Liver (tissue), 8 donors: ENCODE measurements at regions not wholly inside any gene's neighbourhood (a gene's known extent, or its start where the extent isn't known, plus 50 kb on each side); places are given as distances from the start of the nearest gene placed in this dataset.

Source experiments
- DNase-seq: peaks from one replicate; pipeline ENCODE4 v3.0.0-alpha.2; 2017; ENCODE audit warnings: low spot score
- H3K27ac ChIP-seq, 2 donors: one replicate each; pipeline ENCODE4 v1.7.0; 2013; ENCODE audit warnings: inconsistent platforms in 2 of 2, low read length in 2 of 2, control low read depth in 1 of 2, low read depth in 1 of 2, mild to moderate bottlenecking in 1 of 2
- H3K27me3 ChIP-seq, 4 donors: one replicate each; pipeline versions ENCODE4 v1.6.1 to v1.7.0; 2013; ENCODE audit warnings: low read length in 3 of 4, inconsistent platforms in 1 of 4, mild to moderate bottlenecking in 1 of 4, moderate library complexity in 1 of 4; ENCODE audit not compliant: control insufficient read depth in 4 of 4, insufficient read depth in 4 of 4
- H3K36me3 ChIP-seq, 4 donors: one replicate each; pipeline versions ENCODE4 v1.6.1 to v1.7.0; 2013; ENCODE audit warnings: low read length in 3 of 4, mild to moderate bottlenecking in 3 of 4, low read depth in 1 of 4, moderate library complexity in 1 of 4; ENCODE audit not compliant: control insufficient read depth in 4 of 4, insufficient read depth in 3 of 4
- H3K4me1 ChIP-seq, 4 donors: one replicate each; pipeline versions ENCODE4 v1.6.1 to v1.7.0; 2013; ENCODE audit warnings: low read length in 3 of 4, mild to moderate bottlenecking in 3 of 4, moderate library complexity in 1 of 4; ENCODE audit not compliant: control insufficient read depth in 4 of 4, insufficient read depth in 4 of 4
- H3K4me3 ChIP-seq, 3 donors: one replicate each; pipeline versions ENCODE4 v1.6.1 to v1.7.0; 2013; ENCODE audit warnings: low read length in 3 of 3, control low read depth in 1 of 3, low read depth in 1 of 3, mild to moderate bottlenecking in 1 of 3
- H3K9ac ChIP-seq, 2 donors: one replicate each; pipeline ENCODE4 v1.7.0; 2013; ENCODE audit warnings: low read length in 2 of 2, mild to moderate bottlenecking in 2 of 2, moderate library complexity in 2 of 2, control low read depth in 1 of 2, low read depth in 1 of 2
- H3K9me3 ChIP-seq, 4 donors: one replicate each; pipeline versions ENCODE4 v1.6.1 to v1.7.0; 2013; ENCODE audit warnings: low read length in 3 of 4; ENCODE audit not compliant: control insufficient read depth in 4 of 4
- FOXA2 ChIP-seq: IDR thresholded peaks from 2 replicates; pipeline ENCODE4 v1.6.1; 2016; ENCODE audit warnings: antibody characterized with exemption
- GABPA ChIP-seq, 2 donors: IDR thresholded peaks in 1 of 2; conservative IDR thresholded peaks in 1 of 2; 2 replicates each; pipeline ENCODE4 v1.6.1; 2016; ENCODE audit warnings: antibody characterized with exemption in 2 of 2, mild to moderate bottlenecking in 1 of 2, moderate library complexity in 1 of 2
- HNF4A ChIP-seq, 2 donors: conservative IDR thresholded peaks; 2 replicates each; pipeline ENCODE4 v1.6.1; 2016; ENCODE audit warnings: antibody characterized with exemption in 2 of 2, mild to moderate bottlenecking in 2 of 2
- MAX ChIP-seq: IDR thresholded peaks from 2 replicates; pipeline ENCODE4 v1.6.1; 2016; ENCODE audit warnings: antibody characterized with exemption
- NR2F2 ChIP-seq: IDR thresholded peaks from 2 replicates; pipeline ENCODE4 v1.6.1; 2016; ENCODE audit warnings: antibody characterized with exemption
- RAD21 ChIP-seq, 2 donors: IDR thresholded peaks; 2 replicates each; pipeline ENCODE4 v1.6.1; 2016; ENCODE audit warnings: antibody characterized with exemption in 2 of 2, mild to moderate bottlenecking in 2 of 2
- RXRA ChIP-seq, 2 donors: IDR thresholded peaks; 2 replicates each; pipeline ENCODE4 v1.6.1; 2017 to 2018; ENCODE audit warnings: antibody characterized with exemption in 2 of 2, mild to moderate bottlenecking in 1 of 2
- SP1 ChIP-seq: IDR thresholded peaks from 2 replicates; pipeline ENCODE4 v1.6.1; 2018; ENCODE audit warnings: antibody characterized with exemption, mild to moderate bottlenecking
- TAF1 ChIP-seq: conservative IDR thresholded peaks from 2 replicates; pipeline ENCODE4 v1.6.1; 2016; ENCODE audit warnings: antibody characterized with exemption, mild to moderate bottlenecking
- YY1 ChIP-seq: IDR thresholded peaks from 2 replicates; pipeline ENCODE4 v1.6.1; 2016; ENCODE audit warnings: antibody characterized with exemption, mild to moderate bottlenecking
- WGBS: extraction: QIAGEN DNeasy Blood & Tissue Kit; methylation state at CpG from one replicate; pipeline ENCODE4 v1.1.7; 2013; 5-methylcytosine and 5-hydroxymethylcytosine counted together
- TF ChIP-seq, protein P1 (sequence below): IDR thresholded peaks from 2 replicates; pipeline ENCODE4 v1.6.1; 2016; ENCODE audit warnings: antibody characterized with exemption, mild to moderate bottlenecking
- TF ChIP-seq, protein P2 (sequence below): IDR thresholded peaks from 2 replicates; pipeline ENCODE4 v1.6.1; 2016; ENCODE audit warnings: antibody characterized with exemption
- TF ChIP-seq, protein P3 (sequence below): IDR thresholded peaks from 2 replicates; pipeline ENCODE4 v1.6.1; 2016; ENCODE audit warnings: antibody characterized with exemption
- TF ChIP-seq, protein P4 (sequence below): fragments of 150-350 bp; IDR thresholded peaks from 2 replicates; pipeline ENCODE4 v1.5.1; 2017; ENCODE audit warnings: improper control_type of control experiment, low read depth, low read length; ENCODE audit not compliant: missing input control
- donor health status: healthy.
- donor health status: healthy.
- donor health status: healthy.
- donor health status: healthy.
- donor health status: healthy.

DNA sequence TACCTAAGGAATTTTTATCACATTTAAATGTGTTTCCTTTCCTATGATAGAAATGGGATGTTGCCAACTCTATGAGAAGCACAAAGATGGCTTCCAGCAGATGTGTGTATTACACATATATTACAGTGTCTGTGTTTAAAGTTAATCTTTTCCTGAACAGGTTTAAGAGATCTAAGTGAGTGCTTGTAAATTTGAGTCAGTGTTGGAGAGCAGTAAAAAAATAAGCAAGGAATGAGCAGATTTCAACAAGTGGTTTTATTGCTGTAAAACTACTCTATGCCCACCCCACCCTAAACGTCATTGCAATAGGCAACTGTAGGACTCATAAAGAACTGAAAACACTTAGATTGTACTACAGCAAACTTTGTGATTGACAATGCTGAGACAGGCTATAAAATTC lies 248.7 kb downstream of the KLF5 start:
- no peak for DNase-seq
- Histone ChIP-seq H3K4me3 (no peak overlapping the region), H3K27me3 (no peaks in the 10 kb centered on the region), H3K36me3 (no peaks in the 10 kb centered on the region), H3K9ac (no peak overlapping the region), H3K27ac (no peak overlapping the region), H3K9me3 (no peaks in the 10 kb centered on the region), H3K4me1 (no peaks in the 10 kb centered on the region)
- no peak for TF ChIP-seq SP1
- no peak for TF ChIP-seq YY1
- no peak for TF ChIP-seq RXRA (IDR thresholded peaks at IDR 0.05)
- TF ChIP-seq RAD21 (IDR thresholded peaks at IDR 0.05) = no peak
- WGBS = 86% methylated on average over 1 of the region's 1 CpG

DNA sequence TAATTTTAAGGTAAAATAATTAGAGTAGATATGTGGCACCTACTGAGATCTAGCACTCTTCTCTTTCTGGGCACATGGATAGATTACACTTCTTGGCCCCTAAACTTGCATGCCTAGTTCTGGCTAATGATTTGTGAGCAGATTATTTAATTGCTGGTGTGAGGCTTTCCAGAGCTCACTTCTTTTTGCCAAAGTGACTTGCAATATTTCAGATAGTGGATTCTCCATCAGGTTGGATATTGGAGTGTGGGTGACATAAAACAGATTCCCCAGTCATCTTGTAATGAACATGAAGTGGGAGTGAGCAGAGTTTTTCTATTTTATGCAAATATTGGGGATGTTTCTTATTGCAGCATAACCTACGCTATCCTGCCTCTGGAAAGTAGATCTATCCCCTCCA lies 247.9 kb downstream of the KLF5 start:
- Histone ChIP-seq H3K9me3 (no peaks in the 10 kb centered on the region), H3K9ac (no peak overlapping the region), H3K27me3 (no peaks in the 10 kb centered on the region), H3K4me1 (no peaks in the 10 kb centered on the region), H3K27ac (no peak overlapping the region), H3K36me3 (no peaks in the 10 kb centered on the region), H3K4me3 (no peak overlapping the region)
- TF ChIP-seq GABPA (IDR thresholded peaks at IDR 0.05 in 1 of 2, conservative IDR thresholded peaks at IDR 0.05 in 1 of 2) (no peak), MAX (no peak), RXRA (IDR thresholded peaks at IDR 0.05) (no peak), SP1 (no peak)
- TF ChIP-seq, protein P1, sequence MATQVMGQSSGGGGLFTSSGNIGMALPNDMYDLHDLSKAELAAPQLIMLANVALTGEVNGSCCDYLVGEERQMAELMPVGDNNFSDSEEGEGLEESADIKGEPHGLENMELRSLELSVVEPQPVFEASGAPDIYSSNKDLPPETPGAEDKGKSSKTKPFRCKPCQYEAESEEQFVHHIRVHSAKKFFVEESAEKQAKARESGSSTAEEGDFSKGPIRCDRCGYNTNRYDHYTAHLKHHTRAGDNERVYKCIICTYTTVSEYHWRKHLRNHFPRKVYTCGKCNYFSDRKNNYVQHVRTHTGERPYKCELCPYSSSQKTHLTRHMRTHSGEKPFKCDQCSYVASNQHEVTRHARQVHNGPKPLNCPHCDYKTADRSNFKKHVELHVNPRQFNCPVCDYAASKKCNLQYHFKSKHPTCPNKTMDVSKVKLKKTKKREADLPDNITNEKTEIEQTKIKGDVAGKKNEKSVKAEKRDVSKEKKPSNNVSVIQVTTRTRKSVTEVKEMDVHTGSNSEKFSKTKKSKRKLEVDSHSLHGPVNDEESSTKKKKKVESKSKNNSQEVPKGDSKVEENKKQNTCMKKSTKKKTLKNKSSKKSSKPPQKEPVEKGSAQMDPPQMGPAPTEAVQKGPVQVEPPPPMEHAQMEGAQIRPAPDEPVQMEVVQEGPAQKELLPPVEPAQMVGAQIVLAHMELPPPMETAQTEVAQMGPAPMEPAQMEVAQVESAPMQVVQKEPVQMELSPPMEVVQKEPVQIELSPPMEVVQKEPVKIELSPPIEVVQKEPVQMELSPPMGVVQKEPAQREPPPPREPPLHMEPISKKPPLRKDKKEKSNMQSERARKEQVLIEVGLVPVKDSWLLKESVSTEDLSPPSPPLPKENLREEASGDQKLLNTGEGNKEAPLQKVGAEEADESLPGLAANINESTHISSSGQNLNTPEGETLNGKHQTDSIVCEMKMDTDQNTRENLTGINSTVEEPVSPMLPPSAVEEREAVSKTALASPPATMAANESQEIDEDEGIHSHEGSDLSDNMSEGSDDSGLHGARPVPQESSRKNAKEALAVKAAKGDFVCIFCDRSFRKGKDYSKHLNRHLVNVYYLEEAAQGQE = no peak
- TF ChIP-seq, protein P2, sequence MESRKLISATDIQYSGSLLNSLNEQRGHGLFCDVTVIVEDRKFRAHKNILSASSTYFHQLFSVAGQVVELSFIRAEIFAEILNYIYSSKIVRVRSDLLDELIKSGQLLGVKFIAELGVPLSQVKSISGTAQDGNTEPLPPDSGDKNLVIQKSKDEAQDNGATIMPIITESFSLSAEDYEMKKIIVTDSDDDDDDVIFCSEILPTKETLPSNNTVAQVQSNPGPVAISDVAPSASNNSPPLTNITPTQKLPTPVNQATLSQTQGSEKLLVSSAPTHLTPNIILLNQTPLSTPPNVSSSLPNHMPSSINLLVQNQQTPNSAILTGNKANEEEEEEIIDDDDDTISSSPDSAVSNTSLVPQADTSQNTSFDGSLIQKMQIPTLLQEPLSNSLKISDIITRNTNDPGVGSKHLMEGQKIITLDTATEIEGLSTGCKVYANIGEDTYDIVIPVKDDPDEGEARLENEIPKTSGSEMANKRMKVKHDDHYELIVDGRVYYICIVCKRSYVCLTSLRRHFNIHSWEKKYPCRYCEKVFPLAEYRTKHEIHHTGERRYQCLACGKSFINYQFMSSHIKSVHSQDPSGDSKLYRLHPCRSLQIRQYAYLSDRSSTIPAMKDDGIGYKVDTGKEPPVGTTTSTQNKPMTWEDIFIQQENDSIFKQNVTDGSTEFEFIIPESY = no peak
- DNase-seq = no peak
- 96% methylated on average over 1 of the region's 1 CpG for WGBS

DNA sequence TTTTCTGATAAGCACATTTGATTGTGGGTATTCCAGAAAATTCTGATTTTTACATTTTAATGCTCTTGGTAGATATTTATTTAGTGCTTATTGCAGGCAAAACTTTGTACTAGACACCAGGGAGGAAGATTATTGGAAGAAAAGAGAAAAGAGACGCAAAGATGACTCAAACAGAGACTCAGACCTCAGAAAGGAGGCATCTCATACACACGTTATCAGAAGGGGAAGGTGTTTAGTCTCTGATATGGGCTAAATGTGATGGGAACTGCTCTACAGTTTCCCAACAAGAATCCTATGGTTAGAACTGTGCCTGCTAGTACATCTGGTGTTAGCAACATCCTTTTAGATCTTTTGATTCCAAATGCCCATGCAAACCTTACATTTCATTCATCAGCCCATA lies 245.6 kb downstream of the KLF5 start:
- Histone ChIP-seq H3K27ac (no peak overlapping the region), H3K4me3 (no peak overlapping the region), H3K27me3 (no peaks in the 10 kb centered on the region), H3K9ac (no peak overlapping the region), H3K36me3 (no peaks in the 10 kb centered on the region), H3K9me3 (no peaks in the 10 kb centered on the region), H3K4me1 (peaks cover 0 to 5% (median 2%) of the 10 kb centered on the region in 4 donors)
- WGBS = 88% methylated on average over 2 of the region's 2 CpGs
- DNase-seq = no peak
- TF ChIP-seq RXRA (IDR thresholded peaks at IDR 0.05) = no peak
- TF ChIP-seq FOXA2 = no peak
- TF ChIP-seq HNF4A (conservative IDR thresholded peaks at IDR 0.05) = no peak
- TF ChIP-seq MAX = no peak
- TF ChIP-seq YY1 = no peak
- TF ChIP-seq RAD21 (IDR thresholded peaks at IDR 0.05) = no peak
- no peak for TF ChIP-seq NR2F2
- TF ChIP-seq, protein P3, sequence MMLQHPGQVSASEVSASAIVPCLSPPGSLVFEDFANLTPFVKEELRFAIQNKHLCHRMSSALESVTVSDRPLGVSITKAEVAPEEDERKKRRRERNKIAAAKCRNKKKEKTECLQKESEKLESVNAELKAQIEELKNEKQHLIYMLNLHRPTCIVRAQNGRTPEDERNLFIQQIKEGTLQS = no peak
- no peak for TF ChIP-seq TAF1
- TF ChIP-seq, protein P4, sequence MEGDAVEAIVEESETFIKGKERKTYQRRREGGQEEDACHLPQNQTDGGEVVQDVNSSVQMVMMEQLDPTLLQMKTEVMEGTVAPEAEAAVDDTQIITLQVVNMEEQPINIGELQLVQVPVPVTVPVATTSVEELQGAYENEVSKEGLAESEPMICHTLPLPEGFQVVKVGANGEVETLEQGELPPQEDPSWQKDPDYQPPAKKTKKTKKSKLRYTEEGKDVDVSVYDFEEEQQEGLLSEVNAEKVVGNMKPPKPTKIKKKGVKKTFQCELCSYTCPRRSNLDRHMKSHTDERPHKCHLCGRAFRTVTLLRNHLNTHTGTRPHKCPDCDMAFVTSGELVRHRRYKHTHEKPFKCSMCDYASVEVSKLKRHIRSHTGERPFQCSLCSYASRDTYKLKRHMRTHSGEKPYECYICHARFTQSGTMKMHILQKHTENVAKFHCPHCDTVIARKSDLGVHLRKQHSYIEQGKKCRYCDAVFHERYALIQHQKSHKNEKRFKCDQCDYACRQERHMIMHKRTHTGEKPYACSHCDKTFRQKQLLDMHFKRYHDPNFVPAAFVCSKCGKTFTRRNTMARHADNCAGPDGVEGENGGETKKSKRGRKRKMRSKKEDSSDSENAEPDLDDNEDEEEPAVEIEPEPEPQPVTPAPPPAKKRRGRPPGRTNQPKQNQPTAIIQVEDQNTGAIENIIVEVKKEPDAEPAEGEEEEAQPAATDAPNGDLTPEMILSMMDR = no peak
- TF ChIP-seq, protein P2 = no peak
